22Rv1 (cell line): ENCODE measurements at regions not wholly inside any gene's neighbourhood (a gene's known extent, or its start where the extent isn't known, plus 50 kb on each side); places are given as distances from the start of the nearest gene placed in this dataset.

Experiments
- CTCF ChIP-seq: fragments of 450-650 bp; IDR thresholded peaks from 2 replicates; pipeline ENCODE4 v1.5.1; 2017; ENCODE audit warnings: mild to moderate bottlenecking
- ZFX ChIP-seq: fragments of 450-650 bp; IDR thresholded peaks from 2 replicates; pipeline ENCODE4 v1.6.1; 2017; ENCODE audit warnings: antibody characterized with exemption, borderline replicate concordance

GRCh38 chr13:105282406-105283285, 1252.8 kb downstream of the EFNB2 start:
- TF ChIP-seq CTCF: no peak
- TF ChIP-seq ZFX: no peak
